Keratinocyte (primary cell): ENCODE measurements at regions not wholly inside any gene's neighbourhood (a gene's known extent, or its start where the extent isn't known, plus 50 kb on each side); places are given as distances from the start of the nearest gene placed in this dataset.

ENCODE experiments used
- EZH2 ChIP-seq: IDR thresholded peaks from one replicate; pipeline ENCODE4 v1.6.1; 2012; ENCODE audit warnings: inconsistent platforms, mild to moderate bottlenecking, low read length, moderate library complexity
- TF ChIP-seq, protein P1 (sequence below), 3 experiments: IDR thresholded peaks in 1 of 3; conservative IDR thresholded peaks in 1 of 3; optimal IDR thresholded peaks in 1 of 3; 2 replicates in 2 of 3; 3 replicates in 1 of 3; pipeline versions ENCODE3 to v1.5.1; 2011; ENCODE audit warnings: low read length in 3 of 3, mild to moderate bottlenecking in 3 of 3, moderate library complexity in 2 of 3, control low read depth in 1 of 3, inconsistent platforms in 1 of 3; ENCODE audit not compliant: insufficient read depth in 2 of 3; ENCODE audit errors: extremely low read depth in 1 of 3

- TF ChIP-seq, protein P1, sequence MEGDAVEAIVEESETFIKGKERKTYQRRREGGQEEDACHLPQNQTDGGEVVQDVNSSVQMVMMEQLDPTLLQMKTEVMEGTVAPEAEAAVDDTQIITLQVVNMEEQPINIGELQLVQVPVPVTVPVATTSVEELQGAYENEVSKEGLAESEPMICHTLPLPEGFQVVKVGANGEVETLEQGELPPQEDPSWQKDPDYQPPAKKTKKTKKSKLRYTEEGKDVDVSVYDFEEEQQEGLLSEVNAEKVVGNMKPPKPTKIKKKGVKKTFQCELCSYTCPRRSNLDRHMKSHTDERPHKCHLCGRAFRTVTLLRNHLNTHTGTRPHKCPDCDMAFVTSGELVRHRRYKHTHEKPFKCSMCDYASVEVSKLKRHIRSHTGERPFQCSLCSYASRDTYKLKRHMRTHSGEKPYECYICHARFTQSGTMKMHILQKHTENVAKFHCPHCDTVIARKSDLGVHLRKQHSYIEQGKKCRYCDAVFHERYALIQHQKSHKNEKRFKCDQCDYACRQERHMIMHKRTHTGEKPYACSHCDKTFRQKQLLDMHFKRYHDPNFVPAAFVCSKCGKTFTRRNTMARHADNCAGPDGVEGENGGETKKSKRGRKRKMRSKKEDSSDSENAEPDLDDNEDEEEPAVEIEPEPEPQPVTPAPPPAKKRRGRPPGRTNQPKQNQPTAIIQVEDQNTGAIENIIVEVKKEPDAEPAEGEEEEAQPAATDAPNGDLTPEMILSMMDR (optimal IDR thresholded peaks at IDR 0.05 in 1 of 3, IDR thresholded peaks at IDR 0.05 in 1 of 3, conservative IDR thresholded peaks at IDR 0.05 in 1 of 3; ENCODE audit: extremely low read depth in 1 of 3, insufficient read depth in 2 of 3, low read length in 3 of 3): no peak
- TF ChIP-seq EZH2: no peak
Observed at GRCh38 chr18:55762424-55762823, 174.4 kb upstream of the TCF4 start.
